ENCODE measurements at regions not wholly inside any gene's neighbourhood (a gene's known extent, or its start where the extent isn't known, plus 50 kb on each side); places are given as distances from the start of the nearest gene placed in this dataset.

- TF ChIP-seq CTCF (conservative IDR thresholded peaks at IDR 0.05) (no peak), ZFX (IDR thresholded peaks at IDR 0.05) (no peak)
These were observed 225.3 kb downstream of the ALG10B start for GRCh38 chr12:38541849-38542248.

All from C4-2B (cell line).